Activated CD8-positive, alpha-beta memory T cell treated with anti-CD3 and anti-CD28 coated beads, Interleukin-2, amount 10 ng/mL, durations not matched to agents 7 days and 5 days (primary cell): ENCODE measurements at regions not wholly inside any gene's neighbourhood (a gene's known extent, or its start where the extent isn't known, plus 50 kb on each side); places are given as distances from the start of the nearest gene placed in this dataset.

Experiments
- ATAC-seq: fragments of 150-1000 bp; cut with Tn5 transposase; one replicate; pipeline ENCODE4 v1.10.0; 2021; ENCODE audit warnings: moderate library complexity
- CTCF ChIA-PET: fragments of 350-600 bp; sonication (Branson Sonifier 250); formaldehyde crosslinking; loops from one replicate; lab custom pipeline; 2021; ENCODE audit warnings: antibody characterized with exemption; lab: Charles Lee
- DNase-seq: peaks from one replicate; pipeline ENCODE4 v3.0.0-alpha.2; 2020
- H3K27ac Mint-ChIP-seq: one replicate; pipeline ENCODE4 v1.8.0; 2021; ENCODE audit warnings: mild to moderate bottlenecking, mixed read lengths
- H3K27me3 Mint-ChIP-seq: one replicate; pipeline ENCODE4 v1.8.0; 2021; ENCODE audit warnings: mixed read lengths
- H3K36me3 Mint-ChIP-seq: one replicate; pipeline ENCODE4 v1.8.0; 2021; ENCODE audit warnings: mild to moderate bottlenecking, mixed read lengths
- H3K4me1 Mint-ChIP-seq: one replicate; pipeline ENCODE4 v1.8.0; 2021; ENCODE audit warnings: mixed read lengths
- H3K4me3 Mint-ChIP-seq: one replicate; pipeline ENCODE4 v1.8.0; 2021; ENCODE audit warnings: mild to moderate bottlenecking, moderate library complexity, mixed read lengths
- H3K9me3 Mint-ChIP-seq: one replicate; pipeline ENCODE4 v1.8.0; 2022; ENCODE audit warnings: low read depth, mixed read lengths

- Mint-ChIP-seq H3K4me1 (no peaks in the 10 kb centered on the region), H3K9me3 (peaks cover 7% of the 10 kb centered on the region), H3K36me3 (no peaks in the 10 kb centered on the region), H3K27ac (no peak overlapping the region), H3K4me3 (no peak overlapping the region), H3K27me3 (no peaks in the 10 kb centered on the region)
- CTCF ChIA-PET, result no interaction called here
- DNase-seq (no peak), ATAC-seq (no peak)
Observed at GRCh38 chr4:62210486-62210885, 1010.4 kb downstream of the ADGRL3 start.

GRCh38 chr4:62209757-62210485 is 1009.8 kb downstream of the ADGRL3 start:
- CTCF ChIA-PET, result no interaction called here
- Mint-ChIP-seq H3K9me3 (peaks cover 7% of the 10 kb centered on the region), H3K27ac (no peak overlapping the region), H3K4me1 (no peaks in the 10 kb centered on the region), H3K27me3 (no peaks in the 10 kb centered on the region), H3K4me3 (no peak overlapping the region), H3K36me3 (no peaks in the 10 kb centered on the region)
- DNase-seq (no peak), ATAC-seq (no peak)

GRCh38 chr4:62208921-62209320 is 1008.8 kb downstream of the ADGRL3 start:
- no peak overlapping the region for H3K27ac Mint-ChIP-seq
- no peaks in the 10 kb centered on the region for H3K4me1 Mint-ChIP-seq
- no peak for DNase-seq
- no peaks in the 10 kb centered on the region for H3K36me3 Mint-ChIP-seq
- no peak overlapping the region for H3K4me3 Mint-ChIP-seq
- H3K27me3 Mint-ChIP-seq, result no peaks in the 10 kb centered on the region
- CTCF ChIA-PET, result no interaction called here
- H3K9me3 Mint-ChIP-seq, result peaks cover 6% of the 10 kb centered on the region
- ATAC-seq, result no peak

GRCh38 chr4:62204136-62204535 is 1004.0 kb downstream of the ADGRL3 start:
- Mint-ChIP-seq H3K27ac (no peak overlapping the region), H3K27me3 (no peaks in the 10 kb centered on the region), H3K4me3 (no peak overlapping the region), H3K9me3 (peaks cover 11% of the 10 kb centered on the region), H3K36me3 (no peaks in the 10 kb centered on the region), H3K4me1 (no peaks in the 10 kb centered on the region)
- CTCF ChIA-PET, result no interaction called here
- DNase-seq (no peak), ATAC-seq (no peak)

GRCh38 chr4:62199291-62199810 is 999.2 kb downstream of the ADGRL3 start:
- DNase-seq, result no peak
- Mint-ChIP-seq H3K36me3 (no peaks in the 10 kb centered on the region), H3K27ac (no peak overlapping the region), H3K4me1 (no peaks in the 10 kb centered on the region), H3K27me3 (no peaks in the 10 kb centered on the region), H3K4me3 (no peak overlapping the region), H3K9me3 (peaks cover 11% of the 10 kb centered on the region)
- CTCF ChIA-PET, result no interaction called here
- no peak for ATAC-seq

GRCh38 chr4:62196338-62196737 is 996.2 kb downstream of the ADGRL3 start:
- DNase-seq (no peak), ATAC-seq (no peak)
- Mint-ChIP-seq H3K36me3 (no peaks in the 10 kb centered on the region), H3K4me3 (no peak overlapping the region), H3K27me3 (no peaks in the 10 kb centered on the region), H3K4me1 (no peaks in the 10 kb centered on the region), H3K27ac (no peak overlapping the region), H3K9me3 (peaks cover 8% of the 10 kb centered on the region)
- CTCF ChIA-PET, result no interaction called here

- ATAC-seq, result no peak
- CTCF ChIA-PET, result no interaction called here
- Mint-ChIP-seq H3K36me3 (no peaks in the 10 kb centered on the region), H3K27me3 (no peaks in the 10 kb centered on the region), H3K9me3 (peaks cover 8% of the 10 kb centered on the region), H3K27ac (no peak overlapping the region), H3K4me1 (no peaks in the 10 kb centered on the region), H3K4me3 (no peak overlapping the region)
- DNase-seq, result no peak
Observed at GRCh38 chr4:62194342-62194741, 994.2 kb downstream of the ADGRL3 start.

GRCh38 chr4:62193761-62194160 is 993.6 kb downstream of the ADGRL3 start:
- H3K27me3 Mint-ChIP-seq, result no peaks in the 10 kb centered on the region
- peaks cover 6% of the 10 kb centered on the region for H3K9me3 Mint-ChIP-seq
- no peak overlapping the region for H3K27ac Mint-ChIP-seq
- no peaks in the 10 kb centered on the region for H3K4me1 Mint-ChIP-seq
- no peak overlapping the region for H3K4me3 Mint-ChIP-seq
- ATAC-seq, result no peak
- H3K36me3 Mint-ChIP-seq, result no peaks in the 10 kb centered on the region
- no peak for DNase-seq
- CTCF ChIA-PET, result no interaction called here

GRCh38 chr4:62191451-62192240 is 991.5 kb downstream of the ADGRL3 start:
- DNase-seq (no peak), ATAC-seq (no peak)
- Mint-ChIP-seq H3K36me3 (no peaks in the 10 kb centered on the region), H3K27me3 (no peaks in the 10 kb centered on the region), H3K4me1 (no peaks in the 10 kb centered on the region), H3K27ac (no peak overlapping the region), H3K9me3 (peaks cover 10% of the 10 kb centered on the region), H3K4me3 (no peak overlapping the region)
- CTCF ChIA-PET, result no interaction called here

- ATAC-seq, result no peak
- no peak for DNase-seq
- H3K9me3 Mint-ChIP-seq, result no peaks in the 10 kb centered on the region
- no peaks in the 10 kb centered on the region for H3K36me3 Mint-ChIP-seq
- CTCF ChIA-PET, result no interaction called here
- H3K27ac Mint-ChIP-seq, result no peak overlapping the region
- H3K27me3 Mint-ChIP-seq, result no peaks in the 10 kb centered on the region
- H3K4me1 Mint-ChIP-seq, result no peaks in the 10 kb centered on the region
- no peak overlapping the region for H3K4me3 Mint-ChIP-seq
Observed at GRCh38 chr4:62170235-62170634, 970.1 kb downstream of the ADGRL3 start.

- no peaks in the 10 kb centered on the region for H3K27me3 Mint-ChIP-seq
Observed at GRCh38 chr4:62168681-62169080, 968.6 kb downstream of the ADGRL3 start.

GRCh38 chr4:62162606-62163005 is 962.5 kb downstream of the ADGRL3 start:
- H3K36me3 Mint-ChIP-seq, result no peaks in the 10 kb centered on the region
- ATAC-seq (no peak), DNase-seq (no peak)
- CTCF ChIA-PET, result no interaction called here
- H3K9me3 Mint-ChIP-seq, result peaks cover 14% of the 10 kb centered on the region
- H3K27me3 Mint-ChIP-seq, result no peaks in the 10 kb centered on the region
- H3K4me1 Mint-ChIP-seq, result no peaks in the 10 kb centered on the region
- H3K4me3 Mint-ChIP-seq, result no peak overlapping the region
- H3K27ac Mint-ChIP-seq, result no peak overlapping the region

More at GRCh38 chr4:62168681-62169080, 968.6 kb downstream of the ADGRL3 start:
- Mint-ChIP-seq H3K4me3 (no peak overlapping the region), H3K36me3 (no peaks in the 10 kb centered on the region), H3K27ac (no peak overlapping the region), H3K4me1 (no peaks in the 10 kb centered on the region), H3K9me3 (no peaks in the 10 kb centered on the region)
- DNase-seq (no peak), ATAC-seq (no peak)
- CTCF ChIA-PET, result no interaction called here

GRCh38 chr4:62161446-62161845 is 961.3 kb downstream of the ADGRL3 start:
- DNase-seq (no peak), ATAC-seq (no peak)
- Mint-ChIP-seq H3K27ac (no peak overlapping the region), H3K27me3 (no peaks in the 10 kb centered on the region), H3K4me3 (no peak overlapping the region), H3K4me1 (no peaks in the 10 kb centered on the region), H3K9me3 (peaks cover 14% of the 10 kb centered on the region), H3K36me3 (no peaks in the 10 kb centered on the region)
- CTCF ChIA-PET, result no interaction called here

- Mint-ChIP-seq H3K27ac (no peak overlapping the region), H3K4me1 (no peaks in the 10 kb centered on the region), H3K27me3 (no peaks in the 10 kb centered on the region), H3K9me3 (peaks cover 17% of the 10 kb centered on the region), H3K36me3 (no peaks in the 10 kb centered on the region), H3K4me3 (no peak overlapping the region)
- CTCF ChIA-PET, result no interaction called here
- no peak for ATAC-seq
- DNase-seq, result no peak
Observed at GRCh38 chr4:62159876-62160275, 959.8 kb downstream of the ADGRL3 start.
